Natural killer cell (primary cell): ENCODE measurements at regions not wholly inside any gene's neighbourhood (a gene's known extent, or its start where the extent isn't known, plus 50 kb on each side); places are given as distances from the start of the nearest gene placed in this dataset.

ENCODE experiments used
- ATAC-seq, 3 donors: fragments of 150-1000 bp in 2 of 3; fragments of 200-7000 bp in 1 of 3; cut with Tn5 transposase; 1 replicate in 1 of 3; 2 replicates in 2 of 3; pipeline ENCODE4 v1.10.0; 2021; ENCODE audit warnings: mild to moderate bottlenecking in 2 of 3, moderate library complexity in 2 of 3
- DNase-seq, 2 donors: peaks; one replicate each; pipeline versions ENCODE4 v3.0.0 to v3.0.0-alpha.2; 2013 to 2021; ENCODE audit warnings: mixed read lengths in 1 of 2
- H3K27ac ChIP-seq: one replicate; pipeline ENCODE4 v1.5.1; 2013; ENCODE audit warnings: mild to moderate bottlenecking, low read length
- H3K27me3 ChIP-seq: one replicate; pipeline ENCODE4 v1.6.1; 2013; ENCODE audit warnings: low read length; ENCODE audit not compliant: control insufficient read depth, insufficient read depth
- H3K36me3 ChIP-seq: one replicate; pipeline ENCODE4 v1.6.1; 2013; ENCODE audit warnings: low read length; ENCODE audit not compliant: control insufficient read depth, insufficient read depth
- H3K4me1 ChIP-seq: one replicate; pipeline ENCODE4 v1.6.1; 2013; ENCODE audit warnings: low read length; ENCODE audit not compliant: control insufficient read depth, insufficient read depth
- H3K4me3 ChIP-seq: one replicate; pipeline ENCODE4 v1.5.1; 2013; ENCODE audit warnings: low read length
- H3K9me3 ChIP-seq: one replicate; pipeline ENCODE4 v1.6.1; 2013; ENCODE audit warnings: low read length; ENCODE audit not compliant: control insufficient read depth, insufficient read depth
- H3K27ac Mint-ChIP-seq, 2 donors: one replicate each; pipeline ENCODE4 v1.8.0; 2022; ENCODE audit warnings: mild to moderate bottlenecking in 2 of 2, mixed read lengths in 2 of 2, moderate library complexity in 1 of 2
- H3K27me3 Mint-ChIP-seq, 2 donors: one replicate each; pipeline ENCODE4 v1.8.0; 2022; ENCODE audit warnings: low read depth in 2 of 2, mixed read lengths in 2 of 2
- H3K36me3 Mint-ChIP-seq: one replicate; pipeline ENCODE4 v1.8.0; 2022; ENCODE audit warnings: mixed read lengths
- H3K4me1 Mint-ChIP-seq, 2 donors: one replicate each; pipeline ENCODE4 v1.8.0; 2022; ENCODE audit warnings: mixed read lengths in 2 of 2
- H3K4me3 Mint-ChIP-seq: one replicate; pipeline ENCODE4 v1.8.0; 2022; ENCODE audit warnings: mild to moderate bottlenecking, moderate library complexity, mixed read lengths
- H3K9me3 Mint-ChIP-seq, 2 donors: one replicate each; pipeline ENCODE4 v1.8.0; 2022; ENCODE audit warnings: mixed read lengths in 2 of 2
- WGBS: methylation state at CpG from one replicate; pipeline ENCODE4 v1.1.7; 2013; ENCODE audit warnings: missing lambda C conversion rate; ENCODE audit not compliant: insufficient coverage; 5-methylcytosine and 5-hydroxymethylcytosine counted together
- intact Hi-C: fragments of 100-400 bp; cut with micrococcal nuclease; formaldehyde crosslinking; loops from one replicate; pipeline ENCODE4 v1.14.2; 2022
- TF ChIP-seq, protein P1 (sequence below): fragments of 200-600 bp; IDR thresholded peaks from one replicate; pipeline ENCODE4 v1.8.0; 2022; ENCODE audit warnings: antibody characterized with exemption

DNA sequence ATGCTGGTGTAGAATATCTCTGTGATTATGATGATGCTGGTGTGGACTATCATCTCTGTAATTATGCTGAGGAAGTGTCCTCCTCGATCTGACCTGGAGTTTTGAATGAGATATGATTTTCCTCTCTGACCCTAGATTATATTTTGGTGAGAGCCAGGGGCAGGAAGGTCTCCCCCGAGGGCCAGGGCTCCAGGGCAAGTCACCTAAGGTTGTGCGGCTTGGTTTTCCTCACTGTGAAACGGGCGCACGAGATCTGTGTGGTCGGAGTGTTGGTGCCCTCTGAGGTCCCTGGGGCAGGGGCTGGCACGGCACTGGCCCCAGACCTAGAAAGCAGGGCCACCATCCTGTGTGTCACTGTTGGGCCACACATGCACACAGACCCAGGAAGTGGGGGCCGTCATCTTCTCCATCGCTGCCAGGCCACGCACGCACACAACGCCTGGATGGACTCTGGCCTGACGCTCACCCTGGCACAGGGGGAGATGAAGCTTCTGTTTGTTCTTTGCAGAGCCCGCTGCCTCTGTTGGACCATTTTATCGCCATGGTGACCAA, 67.7 kb upstream of the ZNF469 start:
- no peaks in the 10 kb centered on the region for H3K36me3 Mint-ChIP-seq
- intact Hi-C loops, result no loop called here

DNA sequence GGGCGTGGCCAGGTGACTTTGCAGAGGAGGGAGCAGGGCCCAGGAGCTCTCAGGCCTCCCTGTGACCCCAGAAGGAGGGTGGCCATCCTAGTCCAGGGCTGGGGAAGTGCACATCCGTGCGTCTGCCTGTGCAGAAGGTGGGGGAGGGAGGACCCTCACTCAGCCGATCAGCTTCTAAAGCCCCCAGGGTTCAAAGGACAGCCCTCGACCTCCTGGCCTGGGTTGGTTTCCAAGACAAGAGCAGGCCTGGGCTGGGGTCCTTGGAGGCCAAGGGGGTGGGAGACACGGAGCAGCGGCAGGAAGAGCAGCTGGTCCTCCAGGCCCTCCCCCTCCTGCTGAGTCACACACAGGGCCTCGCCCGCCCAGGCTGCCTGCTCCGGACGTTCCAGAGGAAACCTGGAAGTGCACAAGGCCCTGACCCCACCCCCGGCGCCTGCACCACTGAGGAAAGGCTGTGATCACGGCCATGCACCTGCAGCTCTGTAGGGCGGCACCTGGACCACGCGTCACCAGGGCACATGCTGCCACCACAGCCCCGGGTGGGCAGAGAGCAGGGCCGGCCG, 67.1 kb upstream of the ZNF469 start:
- H3K9me3 Mint-ChIP-seq, result no peaks in the 10 kb centered on the region
- no peaks in the 10 kb centered on the region for H3K27me3 ChIP-seq
- TF ChIP-seq, protein P1, sequence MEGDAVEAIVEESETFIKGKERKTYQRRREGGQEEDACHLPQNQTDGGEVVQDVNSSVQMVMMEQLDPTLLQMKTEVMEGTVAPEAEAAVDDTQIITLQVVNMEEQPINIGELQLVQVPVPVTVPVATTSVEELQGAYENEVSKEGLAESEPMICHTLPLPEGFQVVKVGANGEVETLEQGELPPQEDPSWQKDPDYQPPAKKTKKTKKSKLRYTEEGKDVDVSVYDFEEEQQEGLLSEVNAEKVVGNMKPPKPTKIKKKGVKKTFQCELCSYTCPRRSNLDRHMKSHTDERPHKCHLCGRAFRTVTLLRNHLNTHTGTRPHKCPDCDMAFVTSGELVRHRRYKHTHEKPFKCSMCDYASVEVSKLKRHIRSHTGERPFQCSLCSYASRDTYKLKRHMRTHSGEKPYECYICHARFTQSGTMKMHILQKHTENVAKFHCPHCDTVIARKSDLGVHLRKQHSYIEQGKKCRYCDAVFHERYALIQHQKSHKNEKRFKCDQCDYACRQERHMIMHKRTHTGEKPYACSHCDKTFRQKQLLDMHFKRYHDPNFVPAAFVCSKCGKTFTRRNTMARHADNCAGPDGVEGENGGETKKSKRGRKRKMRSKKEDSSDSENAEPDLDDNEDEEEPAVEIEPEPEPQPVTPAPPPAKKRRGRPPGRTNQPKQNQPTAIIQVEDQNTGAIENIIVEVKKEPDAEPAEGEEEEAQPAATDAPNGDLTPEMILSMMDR, result no peak
- no peak overlapping the region for H3K4me3 Mint-ChIP-seq
- no peak for DNase-seq
- no peaks in the 10 kb centered on the region for H3K36me3 ChIP-seq
- 42% methylated on average over 20 of the region's 20 CpGs for WGBS
- no peak overlapping the region for H3K4me3 ChIP-seq
- no peak overlapping the region for H3K27ac Mint-ChIP-seq
- no peaks in the 10 kb centered on the region for H3K4me1 Mint-ChIP-seq
- intact Hi-C loops, result no loop called here
- H3K36me3 Mint-ChIP-seq, result no peaks in the 10 kb centered on the region
- no peaks in the 10 kb centered on the region for H3K4me1 ChIP-seq
- H3K27me3 Mint-ChIP-seq, result peaks cover 11 to 13% of the 10 kb centered on the region in 2 donors
- ATAC-seq, result no peak
- H3K27ac ChIP-seq, result no peak overlapping the region
- no peaks in the 10 kb centered on the region for H3K9me3 ChIP-seq

More for the DNA sequence above, 67.7 kb upstream of the ZNF469 start:
- DNase-seq (no peak), ATAC-seq (no peak)
- H3K27ac Mint-ChIP-seq, result no peak overlapping the region
- TF ChIP-seq, protein P1, result no peak
- Histone ChIP-seq H3K27ac (no peak overlapping the region), H3K36me3 (no peaks in the 10 kb centered on the region), H3K27me3 (no peaks in the 10 kb centered on the region), H3K4me1 (no peaks in the 10 kb centered on the region), H3K9me3 (no peaks in the 10 kb centered on the region), H3K4me3 (no peak overlapping the region)
- H3K4me1 Mint-ChIP-seq, result no peaks in the 10 kb centered on the region
- 83% methylated on average over 16 of the region's 16 CpGs for WGBS
- H3K4me3 Mint-ChIP-seq, result no peak overlapping the region
- no peaks in the 10 kb centered on the region for H3K9me3 Mint-ChIP-seq
- H3K27me3 Mint-ChIP-seq, result peaks cover 11 to 13% of the 10 kb centered on the region in 2 donors

DNA sequence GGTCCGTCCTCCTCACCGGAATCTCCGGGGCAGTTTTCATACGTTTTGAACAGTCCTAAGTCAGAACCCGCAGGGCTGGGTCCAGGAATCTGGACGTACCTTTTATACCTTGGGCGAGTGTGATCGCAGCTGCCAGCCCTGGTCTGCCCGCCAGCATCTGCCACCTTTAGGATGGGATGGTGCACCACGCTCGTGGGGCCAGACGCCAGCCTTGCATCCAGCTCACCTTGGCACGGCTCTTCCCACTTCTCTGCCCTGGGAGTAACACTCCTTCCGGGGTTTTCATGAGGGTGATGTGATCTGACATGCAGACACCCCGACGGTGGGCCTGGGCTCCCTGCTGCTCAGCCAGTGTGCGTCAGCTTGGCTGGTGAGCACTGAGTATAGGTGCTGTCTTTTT, 66.6 kb upstream of the ZNF469 start:
- TF ChIP-seq, protein P1, result no peak
- Mint-ChIP-seq H3K27ac (no peak overlapping the region), H3K9me3 (no peaks in the 10 kb centered on the region), H3K4me1 (no peaks in the 10 kb centered on the region), H3K36me3 (no peaks in the 10 kb centered on the region), H3K4me3 (no peak overlapping the region), H3K27me3 (peaks cover 11 to 13% of the 10 kb centered on the region in 2 donors)
- Histone ChIP-seq H3K36me3 (no peaks in the 10 kb centered on the region), H3K4me3 (no peak overlapping the region), H3K9me3 (no peaks in the 10 kb centered on the region), H3K4me1 (no peaks in the 10 kb centered on the region), H3K27ac (no peak overlapping the region), H3K27me3 (no peaks in the 10 kb centered on the region)
- WGBS, result 91% methylated on average over 17 of the region's 17 CpGs
- intact Hi-C loops, result no loop called here
- DNase-seq, result no peak
- ATAC-seq, result no peak
